Adrenal gland (tissue), 5 donors: ENCODE measurements at regions not wholly inside any gene's neighbourhood (a gene's known extent, or its start where the extent isn't known, plus 50 kb on each side); places are given as distances from the start of the nearest gene placed in this dataset.

Experiments
- POLR2A ChIP-seq, 2 donors: fragments of 450-650 bp; IDR thresholded peaks; one replicate each; pipeline ENCODE4 v1.6.1; 2017; ENCODE audit warnings: antibody characterized with exemption in 2 of 2, mild to moderate bottlenecking in 2 of 2, moderate library complexity in 1 of 2
- TF ChIP-seq, protein P1 (sequence below), 6 experiments: fragments of 450-650 bp in 4 of 6; fragments of 200-600 bp in 2 of 6; sonication (generic) in 1 of 6; IDR thresholded peaks; 1 replicate in 5 of 6; 2 replicates in 1 of 6; pipeline versions ENCODE4 v1.5.1 to v1.8.0; 2016 to 2021; ENCODE audit warnings: antibody characterized with exemption in 6 of 6, mild to moderate bottlenecking in 2 of 6, moderate library complexity in 1 of 6
- donor health status: DM: no; HTN: no; CAD: no.

GRCh38 chr3:26281284-26281985 is 341.1 kb upstream of the LRRC3B start:
- TF ChIP-seq, protein P1, sequence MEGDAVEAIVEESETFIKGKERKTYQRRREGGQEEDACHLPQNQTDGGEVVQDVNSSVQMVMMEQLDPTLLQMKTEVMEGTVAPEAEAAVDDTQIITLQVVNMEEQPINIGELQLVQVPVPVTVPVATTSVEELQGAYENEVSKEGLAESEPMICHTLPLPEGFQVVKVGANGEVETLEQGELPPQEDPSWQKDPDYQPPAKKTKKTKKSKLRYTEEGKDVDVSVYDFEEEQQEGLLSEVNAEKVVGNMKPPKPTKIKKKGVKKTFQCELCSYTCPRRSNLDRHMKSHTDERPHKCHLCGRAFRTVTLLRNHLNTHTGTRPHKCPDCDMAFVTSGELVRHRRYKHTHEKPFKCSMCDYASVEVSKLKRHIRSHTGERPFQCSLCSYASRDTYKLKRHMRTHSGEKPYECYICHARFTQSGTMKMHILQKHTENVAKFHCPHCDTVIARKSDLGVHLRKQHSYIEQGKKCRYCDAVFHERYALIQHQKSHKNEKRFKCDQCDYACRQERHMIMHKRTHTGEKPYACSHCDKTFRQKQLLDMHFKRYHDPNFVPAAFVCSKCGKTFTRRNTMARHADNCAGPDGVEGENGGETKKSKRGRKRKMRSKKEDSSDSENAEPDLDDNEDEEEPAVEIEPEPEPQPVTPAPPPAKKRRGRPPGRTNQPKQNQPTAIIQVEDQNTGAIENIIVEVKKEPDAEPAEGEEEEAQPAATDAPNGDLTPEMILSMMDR (IDR thresholded peaks at IDR 0.05): no peak
- TF ChIP-seq POLR2A (IDR thresholded peaks at IDR 0.05): no peak
